HEK293 (cell line): ENCODE measurements at regions not wholly inside any gene's neighbourhood (a gene's known extent, or its start where the extent isn't known, plus 50 kb on each side); places are given as distances from the start of the nearest gene placed in this dataset.

Source experiments
- CTCF ChIA-PET: fragments of 350-600 bp; formaldehyde crosslinking; extraction: SDS; loops from one replicate; lab custom pipeline; 2021; ENCODE audit warnings: antibody characterized with exemption; lab: Yijun Ruan, JAX
- POLR2A ChIA-PET: fragments of 300-600 bp; formaldehyde crosslinking; extraction: SDS; loops from one replicate; lab custom pipeline; 2020; ENCODE audit warnings: antibody characterized with exemption, inconsistent platforms; lab: Yijun Ruan, JAX
- H3K27ac ChIP-seq: fragments of 200-500 bp; sonication (Bioruptor generic); 2 replicates; pipeline ENCODE4 v1.5.1; 2014; ENCODE audit warnings: low read depth, low read length, control low read depth, inconsistent platforms; ENCODE audit errors: extremely low read depth
- H3K36me3 ChIP-seq, 2 experiments: fragments of 200-500 bp in 1 of 2; sonication (Bioruptor generic) in 1 of 2; 1 replicate in 1 of 2; 2 replicates in 1 of 2; pipeline ENCODE4 v1.5.1; 2014 to 2017; ENCODE audit warnings: inconsistent platforms in 2 of 2, low read length in 2 of 2; ENCODE audit not compliant: control insufficient read depth in 2 of 2, insufficient read depth in 1 of 2
- H3K4me1 ChIP-seq: fragments of 200-500 bp; sonication (Bioruptor generic); 2 replicates; pipeline ENCODE4 v1.5.1; 2014; ENCODE audit warnings: mild to moderate bottlenecking, low read length, inconsistent platforms; ENCODE audit not compliant: control insufficient read depth, insufficient read depth
- H3K4me3 ChIP-seq: 2 replicates; pipeline ENCODE4 v1.5.1; 2011; ENCODE audit warnings: low read depth, mild to moderate bottlenecking, control low read depth, low read length, moderate library complexity
- H3K9me3 ChIP-seq: fragments of 200-500 bp; sonication (Bioruptor generic); 2 replicates; pipeline ENCODE4 v1.5.1; 2014; ENCODE audit warnings: low read depth, low read length, inconsistent platforms; ENCODE audit not compliant: control insufficient read depth, insufficient read depth
- ATF2 ChIP-seq: fragments of 450-650 bp; formaldehyde crosslinking; IDR thresholded peaks from 2 replicates; pipeline ENCODE4 v1.5.1; 2016; ENCODE audit warnings: missing biosample characterization, missing genetic modification characterization, low read depth
- ELK4 ChIP-seq: IDR thresholded peaks from 2 replicates; pipeline ENCODE4 v1.6.1; 2011; ENCODE audit warnings: mild to moderate bottlenecking, low read depth, low read length, borderline replicate concordance
- GLI4 ChIP-seq: fragments of 450-650 bp; formaldehyde crosslinking; IDR thresholded peaks from 2 replicates; pipeline ENCODE4 v1.5.1; 2016; ENCODE audit warnings: missing biosample characterization, missing genetic modification characterization
- IKZF3 ChIP-seq: fragments of 450-650 bp; IDR thresholded peaks from 2 replicates; pipeline ENCODE4 v1.5.0; 2018; ENCODE audit warnings: missing biosample characterization, mild to moderate bottlenecking, missing genetic modification characterization, moderate library complexity
- KLF16 ChIP-seq: fragments of 450-650 bp; formaldehyde crosslinking; IDR thresholded peaks from 2 replicates; pipeline ENCODE4 v1.5.1; 2017; ENCODE audit warnings: missing biosample characterization, missing genetic modification characterization
- KLF7 ChIP-seq: fragments of 450-650 bp; formaldehyde crosslinking; IDR thresholded peaks from 2 replicates; pipeline ENCODE4 v1.5.1; 2016; ENCODE audit warnings: missing biosample characterization, missing genetic modification characterization, borderline replicate concordance
- KLF9 ChIP-seq: fragments of 450-650 bp; formaldehyde crosslinking; IDR thresholded peaks from 2 replicates; pipeline ENCODE4 v1.5.1; 2016; ENCODE audit warnings: missing biosample characterization, missing genetic modification characterization, low read depth
- TSHZ1 ChIP-seq: fragments of 450-650 bp; formaldehyde crosslinking; IDR thresholded peaks from 2 replicates; pipeline ENCODE4 v1.5.1; 2016; ENCODE audit warnings: missing biosample characterization, missing genetic modification characterization, borderline replicate concordance
- ZBTB1 ChIP-seq: fragments of 450-650 bp; formaldehyde crosslinking; IDR thresholded peaks from 2 replicates; pipeline ENCODE4 v1.5.1; 2016; ENCODE audit warnings: missing biosample characterization, missing genetic modification characterization
- ZBTB7A ChIP-seq: fragments of 450-650 bp; formaldehyde crosslinking; IDR thresholded peaks from 2 replicates; pipeline ENCODE4 v1.5.1; 2016; ENCODE audit warnings: low read depth, missing biosample characterization, missing genetic modification characterization
- ZBTB8A ChIP-seq: fragments of 450-650 bp; formaldehyde crosslinking; IDR thresholded peaks from 2 replicates; pipeline ENCODE4 v1.5.1; 2016; ENCODE audit warnings: missing biosample characterization, missing genetic modification characterization
- ZEB2 ChIP-seq: fragments of 450-650 bp; formaldehyde crosslinking; IDR thresholded peaks from 2 replicates; pipeline ENCODE4 v1.5.1; 2016; ENCODE audit warnings: missing biosample characterization, missing genetic modification characterization
- ZFP37 ChIP-seq: fragments of 450-650 bp; formaldehyde crosslinking; IDR thresholded peaks from 2 replicates; pipeline ENCODE4 v1.5.1; 2016; ENCODE audit warnings: missing biosample characterization, missing genetic modification characterization
- ZNF202 ChIP-seq: fragments of 450-650 bp; formaldehyde crosslinking; IDR thresholded peaks from 2 replicates; pipeline ENCODE4 v1.5.1; 2016; ENCODE audit warnings: missing biosample characterization, missing genetic modification characterization, borderline replicate concordance
- ZNF292 ChIP-seq: fragments of 450-650 bp; formaldehyde crosslinking; IDR thresholded peaks from 2 replicates; pipeline ENCODE4 v1.5.1; 2016; ENCODE audit warnings: low read depth, missing biosample characterization, missing genetic modification characterization, borderline replicate concordance
- ZNF311 ChIP-seq: fragments of 450-650 bp; formaldehyde crosslinking; IDR thresholded peaks from 2 replicates; pipeline ENCODE4 v1.5.1; 2017; ENCODE audit warnings: missing biosample characterization, missing genetic modification characterization, borderline replicate concordance
- ZNF610 ChIP-seq: fragments of 450-650 bp; formaldehyde crosslinking; IDR thresholded peaks from 2 replicates; pipeline ENCODE4 v1.5.1; 2016; ENCODE audit warnings: missing biosample characterization, missing genetic modification characterization, borderline replicate concordance
- ZNF623 ChIP-seq: fragments of 450-650 bp; formaldehyde crosslinking; IDR thresholded peaks from 2 replicates; pipeline ENCODE4 v1.5.1; 2016; ENCODE audit warnings: missing biosample characterization, missing genetic modification characterization
- ZNF660 ChIP-seq: fragments of 450-650 bp; IDR thresholded peaks from 2 replicates; pipeline ENCODE4 v1.5.1; 2018; ENCODE audit warnings: missing biosample characterization, mild to moderate bottlenecking, missing genetic modification characterization
- ZNF664 ChIP-seq: fragments of 450-650 bp; formaldehyde crosslinking; IDR thresholded peaks from 2 replicates; pipeline ENCODE4 v1.5.1; 2016; ENCODE audit warnings: missing biosample characterization, missing genetic modification characterization
- ZNF677 ChIP-seq: fragments of 450-650 bp; IDR thresholded peaks from 2 replicates; pipeline ENCODE4 v1.5.0; 2018; ENCODE audit warnings: missing biosample characterization, mild to moderate bottlenecking, missing genetic modification characterization, moderate library complexity

DNA sequence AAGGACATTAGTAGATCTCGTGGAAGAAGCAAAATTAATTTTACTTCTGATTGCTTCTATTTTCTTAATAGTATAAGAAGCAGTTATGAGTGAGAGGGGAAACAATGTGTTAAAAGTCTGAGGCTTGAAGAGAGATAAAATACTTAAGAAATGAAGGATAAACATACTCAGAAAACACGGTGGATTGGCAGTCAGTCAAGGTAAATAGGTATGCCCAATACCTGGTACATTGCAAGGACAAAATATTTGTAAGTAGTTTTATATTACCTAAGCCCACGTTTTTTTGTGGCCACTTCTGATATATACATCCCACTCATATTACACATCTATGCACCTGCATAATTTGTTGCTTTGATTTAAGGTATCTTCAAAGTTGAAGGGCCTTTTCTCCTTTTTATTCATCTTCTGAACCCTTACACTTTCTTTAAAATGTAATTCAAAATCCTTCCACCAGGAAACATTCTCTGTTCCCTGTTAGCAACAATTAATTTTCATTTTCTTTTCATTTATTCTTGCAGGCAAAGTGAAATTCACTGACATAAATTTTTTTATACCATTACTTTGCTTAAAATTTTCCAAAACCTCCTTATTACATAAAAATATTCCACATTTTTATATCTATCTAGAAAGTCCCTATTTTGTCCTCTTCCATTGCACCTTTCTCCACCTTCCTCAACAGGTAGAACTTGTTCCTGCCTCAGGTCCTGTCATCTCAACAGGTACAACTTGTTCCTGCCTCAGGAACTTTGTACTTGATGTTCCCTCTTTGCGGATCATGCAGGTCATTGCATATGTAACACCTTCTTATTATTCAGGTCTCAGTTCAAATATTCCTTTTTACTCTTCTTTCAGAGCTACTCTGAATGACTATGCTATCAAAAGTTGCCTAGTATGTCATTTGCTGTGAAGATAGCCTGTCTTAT, 755.7 kb upstream of the ALCAM start:
- Histone ChIP-seq H3K36me3 (no peaks in the 10 kb centered on the region), H3K9me3 (no peaks in the 10 kb centered on the region), H3K4me1 (no peaks in the 10 kb centered on the region), H3K27ac (no peak overlapping the region), H3K4me3 (no peak overlapping the region)
- CTCF ChIA-PET: interaction anchor here (0.7 kb wide), 2 partner anchors 352 to 833 kb away, joined by 3 to 4 read pairs; no protein-coding TSS in a partner anchor
- TF ChIP-seq ELK4: no peak
- TF ChIP-seq ZNF292 (tag by site-specific recombination): no peak
- no peak for TF ChIP-seq KLF9 (tag by site-specific recombination)
- no peak for TF ChIP-seq ZBTB8A (tag by site-specific recombination)
- TF ChIP-seq TSHZ1 (tag by site-specific recombination): no peak
- TF ChIP-seq ZBTB7A (tag by site-specific recombination): no peak
- POLR2A ChIA-PET: no interaction called here

GRCh38 chr3:104612218-104612617, 754.5 kb upstream of the ALCAM start:
- no peak overlapping the region for H3K4me3 ChIP-seq
- no peak overlapping the region for H3K27ac ChIP-seq
- H3K36me3 ChIP-seq: no peaks in the 10 kb centered on the region
- CTCF ChIA-PET: interaction anchor here (1.3 kb wide), 1 partner anchor 8 kb away, joined by 3 read pairs; no protein-coding TSS in a partner anchor
- H3K4me1 ChIP-seq: no peaks in the 10 kb centered on the region
- no peaks in the 10 kb centered on the region for H3K9me3 ChIP-seq
- TF ChIP-seq IKZF3 (tag by site-specific recombination): no peak
- no peak for TF ChIP-seq ZNF660 (tag by site-specific recombination)
- TF ChIP-seq KLF16 (tag by site-specific recombination): no peak
- no peak for TF ChIP-seq KLF7
- no peak for TF ChIP-seq GLI4
- TF ChIP-seq ZEB2 (tag by site-specific recombination): no peak
- TF ChIP-seq ZFP37 (tag by site-specific recombination): no peak
- TF ChIP-seq ATF2: no peak
- TF ChIP-seq ZNF623: no peak
- no peak for TF ChIP-seq ZNF311 (tag by site-specific recombination)
- no peak for TF ChIP-seq ZNF664 (tag by site-specific recombination)
- TF ChIP-seq ZNF610 (tag by site-specific recombination): no peak
- TF ChIP-seq ZBTB1 (tag by site-specific recombination): no peak
- TF ChIP-seq ZNF202 (tag by site-specific recombination): no peak
- TF ChIP-seq ZNF677: no peak
- POLR2A ChIA-PET: no interaction called here
